HEK293 (cell line): ENCODE measurements at regions not wholly inside any gene's neighbourhood (a gene's known extent, or its start where the extent isn't known, plus 50 kb on each side); places are given as distances from the start of the nearest gene placed in this dataset.

Experiments used
- CTCF ChIA-PET: fragments of 350-600 bp; formaldehyde crosslinking; extraction: SDS; loops from one replicate; lab custom pipeline; 2021; ENCODE audit warnings: antibody characterized with exemption; lab: Yijun Ruan, JAX
- POLR2A ChIA-PET: fragments of 300-600 bp; formaldehyde crosslinking; extraction: SDS; loops from one replicate; lab custom pipeline; 2020; ENCODE audit warnings: antibody characterized with exemption, inconsistent platforms; lab: Yijun Ruan, JAX
- H3K27ac ChIP-seq: fragments of 200-500 bp; sonication (Bioruptor generic); 2 replicates; pipeline ENCODE4 v1.5.1; 2014; ENCODE audit warnings: low read depth, low read length, control low read depth, inconsistent platforms; ENCODE audit errors: extremely low read depth
- H3K36me3 ChIP-seq, 2 experiments: fragments of 200-500 bp in 1 of 2; sonication (Bioruptor generic) in 1 of 2; 1 replicate in 1 of 2; 2 replicates in 1 of 2; pipeline ENCODE4 v1.5.1; 2014 to 2017; ENCODE audit warnings: inconsistent platforms in 2 of 2, low read length in 2 of 2; ENCODE audit not compliant: control insufficient read depth in 2 of 2, insufficient read depth in 1 of 2
- H3K4me1 ChIP-seq: fragments of 200-500 bp; sonication (Bioruptor generic); 2 replicates; pipeline ENCODE4 v1.5.1; 2014; ENCODE audit warnings: mild to moderate bottlenecking, low read length, inconsistent platforms; ENCODE audit not compliant: control insufficient read depth, insufficient read depth
- H3K4me3 ChIP-seq: 2 replicates; pipeline ENCODE4 v1.5.1; 2011; ENCODE audit warnings: low read depth, mild to moderate bottlenecking, control low read depth, low read length, moderate library complexity
- H3K9me3 ChIP-seq: fragments of 200-500 bp; sonication (Bioruptor generic); 2 replicates; pipeline ENCODE4 v1.5.1; 2014; ENCODE audit warnings: low read depth, low read length, inconsistent platforms; ENCODE audit not compliant: control insufficient read depth, insufficient read depth
- EGR2 ChIP-seq: fragments of 450-650 bp; formaldehyde crosslinking; IDR thresholded peaks from 2 replicates; pipeline ENCODE4 v1.5.1; 2016; ENCODE audit warnings: low read depth, missing biosample characterization, missing genetic modification characterization
- GFI1B ChIP-seq: fragments of 450-650 bp; formaldehyde crosslinking; IDR thresholded peaks from 2 replicates; pipeline ENCODE4 v1.5.1; 2016; ENCODE audit warnings: missing biosample characterization, missing genetic modification characterization
- GLI4 ChIP-seq: fragments of 450-650 bp; formaldehyde crosslinking; IDR thresholded peaks from 2 replicates; pipeline ENCODE4 v1.5.1; 2016; ENCODE audit warnings: missing biosample characterization, missing genetic modification characterization
- IKZF3 ChIP-seq: fragments of 450-650 bp; IDR thresholded peaks from 2 replicates; pipeline ENCODE4 v1.5.0; 2018; ENCODE audit warnings: missing biosample characterization, mild to moderate bottlenecking, missing genetic modification characterization, moderate library complexity
- MYNN ChIP-seq: fragments of 450-650 bp; formaldehyde crosslinking; IDR thresholded peaks from 2 replicates; pipeline ENCODE4 v1.5.1; 2016; ENCODE audit warnings: missing biosample characterization, missing genetic modification characterization, borderline replicate concordance
- OVOL3 ChIP-seq: fragments of 450-650 bp; formaldehyde crosslinking; IDR thresholded peaks from 2 replicates; pipeline ENCODE4 v1.5.1; 2016; ENCODE audit warnings: missing biosample characterization, missing genetic modification characterization
- SCRT2 ChIP-seq: fragments of 450-650 bp; formaldehyde crosslinking; IDR thresholded peaks from 2 replicates; pipeline ENCODE4 v1.5.1; 2016; ENCODE audit warnings: missing biosample characterization, missing genetic modification characterization
- SP2 ChIP-seq: fragments of 450-650 bp; formaldehyde crosslinking; IDR thresholded peaks from 2 replicates; pipeline ENCODE4 v1.5.1; 2016; ENCODE audit warnings: missing biosample characterization, missing genetic modification characterization
- TRIM28 ChIP-seq: IDR thresholded peaks from 2 replicates; pipeline ENCODE4 v1.6.1; 2011; ENCODE audit warnings: low read length, control low read depth, borderline replicate concordance
- ZFP41 ChIP-seq: fragments of 450-650 bp; formaldehyde crosslinking; IDR thresholded peaks from 2 replicates; pipeline ENCODE4 v1.5.1; 2016; ENCODE audit warnings: missing biosample characterization, missing genetic modification characterization, borderline replicate concordance
- ZNF146 ChIP-seq: fragments of 450-650 bp; formaldehyde crosslinking; IDR thresholded peaks from 2 replicates; pipeline ENCODE4 v1.5.1; 2016; ENCODE audit warnings: missing biosample characterization, missing genetic modification characterization
- ZNF155 ChIP-seq: fragments of 450-650 bp; formaldehyde crosslinking; IDR thresholded peaks from 2 replicates; pipeline ENCODE4 v1.5.1; 2016; ENCODE audit warnings: missing biosample characterization, missing genetic modification characterization
- ZNF169 ChIP-seq: fragments of 450-650 bp; formaldehyde crosslinking; IDR thresholded peaks from 2 replicates; pipeline ENCODE4 v1.5.1; 2016; ENCODE audit warnings: missing biosample characterization, missing genetic modification characterization
- ZNF184 ChIP-seq: fragments of 450-650 bp; IDR thresholded peaks from 2 replicates; pipeline ENCODE4 v1.5.1; 2018; ENCODE audit warnings: missing biosample characterization, mild to moderate bottlenecking, missing genetic modification characterization
- ZNF214 ChIP-seq: fragments of 450-650 bp; formaldehyde crosslinking; IDR thresholded peaks from 2 replicates; pipeline ENCODE4 v1.5.1; 2017; ENCODE audit warnings: missing biosample characterization, mild to moderate bottlenecking, missing genetic modification characterization, borderline replicate concordance
- ZNF335 ChIP-seq: fragments of 450-650 bp; formaldehyde crosslinking; conservative IDR thresholded peaks from 2 replicates; pipeline ENCODE4 v1.5.1; 2016; ENCODE audit warnings: missing biosample characterization, missing genetic modification characterization
- ZNF341 ChIP-seq: fragments of 450-650 bp; formaldehyde crosslinking; IDR thresholded peaks from 2 replicates; pipeline ENCODE4; 2016; ENCODE audit warnings: low read depth, missing biosample characterization, missing genetic modification characterization
- ZNF560 ChIP-seq: fragments of 450-650 bp; formaldehyde crosslinking; IDR thresholded peaks from 2 replicates; pipeline ENCODE4 v1.5.1; 2017; ENCODE audit warnings: missing biosample characterization, missing genetic modification characterization, borderline replicate concordance
- ZNF664 ChIP-seq: fragments of 450-650 bp; formaldehyde crosslinking; IDR thresholded peaks from 2 replicates; pipeline ENCODE4 v1.5.1; 2016; ENCODE audit warnings: missing biosample characterization, missing genetic modification characterization
- ZNF707 ChIP-seq: fragments of 450-650 bp; formaldehyde crosslinking; IDR thresholded peaks from 2 replicates; pipeline ENCODE4 v1.5.1; 2016; ENCODE audit warnings: missing biosample characterization, missing genetic modification characterization
- ZNF776 ChIP-seq: fragments of 450-650 bp; formaldehyde crosslinking; IDR thresholded peaks from 2 replicates; pipeline ENCODE4 v1.5.0; 2017; ENCODE audit warnings: missing biosample characterization, missing genetic modification characterization, borderline replicate concordance
- TF ChIP-seq, protein P1 (sequence below): fragments of 450-650 bp; formaldehyde crosslinking; IDR thresholded peaks from 2 replicates; pipeline ENCODE4 v1.5.1; 2016; ENCODE audit warnings: missing biosample characterization, missing genetic modification characterization
- TF ChIP-seq, protein P2 (sequence below): fragments of 450-650 bp; formaldehyde crosslinking; IDR thresholded peaks from 2 replicates; pipeline ENCODE4 v1.5.1; 2017; ENCODE audit warnings: missing biosample characterization, missing genetic modification characterization
- TF ChIP-seq, protein P3 (sequence below): fragments of 450-650 bp; formaldehyde crosslinking; IDR thresholded peaks from 2 replicates; pipeline ENCODE4 v1.5.1; 2016; ENCODE audit warnings: missing biosample characterization, missing genetic modification characterization
- TF ChIP-seq, protein P4 (sequence below): fragments of 450-650 bp; formaldehyde crosslinking; IDR thresholded peaks from 2 replicates; pipeline ENCODE4 v1.5.1; 2016; ENCODE audit warnings: missing biosample characterization, missing genetic modification characterization, low read depth
- TF ChIP-seq, protein P5 (sequence below): fragments of 450-650 bp; formaldehyde crosslinking; IDR thresholded peaks from 2 replicates; pipeline ENCODE4 v1.5.1; 2016; ENCODE audit warnings: missing biosample characterization, missing genetic modification characterization

DNA sequence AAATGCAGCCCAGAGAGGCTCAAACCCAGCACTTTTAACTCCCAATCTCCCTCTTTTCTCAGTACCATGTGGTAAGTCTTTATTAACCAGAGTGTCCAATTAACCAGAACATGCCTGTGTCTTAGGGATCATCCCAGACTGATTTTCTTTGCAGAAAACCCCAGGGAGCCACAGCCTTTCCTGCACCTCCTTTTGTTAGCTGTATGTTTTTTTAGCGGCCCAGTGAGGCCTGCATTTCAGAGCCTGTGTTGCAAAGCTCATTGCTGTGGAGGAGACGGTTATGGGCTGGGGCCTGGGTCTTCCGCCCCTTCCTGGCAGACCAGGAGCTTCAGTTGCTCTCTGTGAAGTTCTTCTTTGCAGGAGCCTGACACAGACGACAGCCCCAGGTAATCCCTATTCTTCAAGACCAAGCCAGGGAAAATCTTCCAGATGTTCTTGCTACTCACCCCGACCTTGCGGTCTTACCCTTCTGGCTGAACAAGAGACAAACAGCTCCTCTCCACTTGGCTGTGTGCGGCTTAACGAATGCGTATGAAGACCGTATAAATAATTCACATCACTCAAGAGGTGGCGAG, 70.7 kb upstream of the TSHZ3 start:
- no peaks in the 10 kb centered on the region for H3K36me3 ChIP-seq
- H3K9me3 ChIP-seq: no peaks in the 10 kb centered on the region
- CTCF ChIA-PET: interaction anchor here (0.6 to 1.7 kb wide), 6 partner anchors 8 to 512 kb away, joined by 3 to 4 read pairs (median 3); no protein-coding TSS in a partner anchor
- peaks cover 7% of the 10 kb centered on the region for H3K4me1 ChIP-seq
- POLR2A ChIA-PET: interaction anchor here (0.5 kb wide), 1 partner anchor 303 kb away, joined by 4 read pairs; no protein-coding TSS in a partner anchor
- no peak overlapping the region for H3K4me3 ChIP-seq
- H3K27ac ChIP-seq: no peak overlapping the region
- TF ChIP-seq ZNF155 (tag by site-specific recombination) (no peak), SP2 (tag by site-specific recombination) (no peak), SCRT2 (tag by site-specific recombination) (no peak), ZFP41 (tag by site-specific recombination) (no peak), IKZF3 (tag by site-specific recombination) (no peak), TRIM28 (no peak), ZNF146 (tag by site-specific recombination) (no peak), ZNF664 (tag by site-specific recombination) (no peak), GFI1B (tag by site-specific recombination) (no peak), ZNF707 (no peak), ZNF560 (no peak), MYNN (tag by site-specific recombination) (no peak), ZNF335 (tag by site-specific recombination) (no peak), ZNF169 (no peak), ZNF341 (no peak), OVOL3 (tag by site-specific recombination) (no peak), ZNF184 (tag by site-specific recombination) (no peak)
- TF ChIP-seq, protein P1, sequence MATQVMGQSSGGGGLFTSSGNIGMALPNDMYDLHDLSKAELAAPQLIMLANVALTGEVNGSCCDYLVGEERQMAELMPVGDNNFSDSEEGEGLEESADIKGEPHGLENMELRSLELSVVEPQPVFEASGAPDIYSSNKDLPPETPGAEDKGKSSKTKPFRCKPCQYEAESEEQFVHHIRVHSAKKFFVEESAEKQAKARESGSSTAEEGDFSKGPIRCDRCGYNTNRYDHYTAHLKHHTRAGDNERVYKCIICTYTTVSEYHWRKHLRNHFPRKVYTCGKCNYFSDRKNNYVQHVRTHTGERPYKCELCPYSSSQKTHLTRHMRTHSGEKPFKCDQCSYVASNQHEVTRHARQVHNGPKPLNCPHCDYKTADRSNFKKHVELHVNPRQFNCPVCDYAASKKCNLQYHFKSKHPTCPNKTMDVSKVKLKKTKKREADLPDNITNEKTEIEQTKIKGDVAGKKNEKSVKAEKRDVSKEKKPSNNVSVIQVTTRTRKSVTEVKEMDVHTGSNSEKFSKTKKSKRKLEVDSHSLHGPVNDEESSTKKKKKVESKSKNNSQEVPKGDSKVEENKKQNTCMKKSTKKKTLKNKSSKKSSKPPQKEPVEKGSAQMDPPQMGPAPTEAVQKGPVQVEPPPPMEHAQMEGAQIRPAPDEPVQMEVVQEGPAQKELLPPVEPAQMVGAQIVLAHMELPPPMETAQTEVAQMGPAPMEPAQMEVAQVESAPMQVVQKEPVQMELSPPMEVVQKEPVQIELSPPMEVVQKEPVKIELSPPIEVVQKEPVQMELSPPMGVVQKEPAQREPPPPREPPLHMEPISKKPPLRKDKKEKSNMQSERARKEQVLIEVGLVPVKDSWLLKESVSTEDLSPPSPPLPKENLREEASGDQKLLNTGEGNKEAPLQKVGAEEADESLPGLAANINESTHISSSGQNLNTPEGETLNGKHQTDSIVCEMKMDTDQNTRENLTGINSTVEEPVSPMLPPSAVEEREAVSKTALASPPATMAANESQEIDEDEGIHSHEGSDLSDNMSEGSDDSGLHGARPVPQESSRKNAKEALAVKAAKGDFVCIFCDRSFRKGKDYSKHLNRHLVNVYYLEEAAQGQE: no peak
- TF ChIP-seq, protein P2, sequence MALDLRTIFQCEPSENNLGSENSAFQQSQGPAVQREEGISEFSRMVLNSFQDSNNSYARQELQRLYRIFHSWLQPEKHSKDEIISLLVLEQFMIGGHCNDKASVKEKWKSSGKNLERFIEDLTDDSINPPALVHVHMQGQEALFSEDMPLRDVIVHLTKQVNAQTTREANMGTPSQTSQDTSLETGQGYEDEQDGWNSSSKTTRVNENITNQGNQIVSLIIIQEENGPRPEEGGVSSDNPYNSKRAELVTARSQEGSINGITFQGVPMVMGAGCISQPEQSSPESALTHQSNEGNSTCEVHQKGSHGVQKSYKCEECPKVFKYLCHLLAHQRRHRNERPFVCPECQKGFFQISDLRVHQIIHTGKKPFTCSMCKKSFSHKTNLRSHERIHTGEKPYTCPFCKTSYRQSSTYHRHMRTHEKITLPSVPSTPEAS (tag by site-specific recombination): no peak
- TF ChIP-seq, protein P3, sequence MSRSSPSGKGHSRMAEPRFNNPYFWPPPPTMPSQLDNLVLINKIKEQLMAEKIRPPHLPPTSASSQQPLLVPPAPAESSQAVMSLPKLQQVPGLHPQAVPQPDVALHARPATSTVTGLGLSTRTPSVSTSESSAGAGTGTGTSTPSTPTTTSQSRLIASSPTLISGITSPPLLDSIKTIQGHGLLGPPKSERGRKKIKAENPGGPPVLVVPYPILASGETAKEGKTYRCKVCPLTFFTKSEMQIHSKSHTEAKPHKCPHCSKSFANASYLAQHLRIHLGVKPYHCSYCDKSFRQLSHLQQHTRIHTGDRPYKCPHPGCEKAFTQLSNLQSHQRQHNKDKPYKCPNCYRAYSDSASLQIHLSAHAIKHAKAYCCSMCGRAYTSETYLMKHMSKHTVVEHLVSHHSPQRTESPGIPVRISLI (tag by site-specific recombination): no peak

DNA sequence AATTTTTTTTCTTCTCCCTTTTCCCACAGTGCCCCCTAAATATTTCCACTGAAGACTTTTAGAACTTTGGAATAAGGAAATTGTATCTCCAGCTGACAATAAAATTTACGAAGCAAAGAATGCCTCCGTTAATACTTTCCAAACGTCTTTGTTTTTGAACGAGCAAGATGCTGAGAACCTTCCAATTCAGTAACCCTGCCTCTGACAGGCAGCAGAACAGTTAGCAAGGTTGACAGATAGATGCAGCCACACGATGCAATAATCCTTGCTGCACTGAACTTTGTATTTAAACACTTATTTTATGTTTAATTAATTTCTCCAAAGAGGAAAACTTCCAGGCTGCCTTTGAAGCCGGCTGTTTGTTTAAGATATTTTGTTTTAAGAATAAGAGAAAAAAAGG, 71.8 kb upstream of the TSHZ3 start:
- ChIA-PET CTCF (no interaction called here), POLR2A (no interaction called here)
- TF ChIP-seq EGR2 (tag by site-specific recombination) (no peak), GLI4 (tag by site-specific recombination) (no peak), ZNF776 (no peak), ZNF214 (tag by site-specific recombination) (no peak)
- TF ChIP-seq, protein P4, sequence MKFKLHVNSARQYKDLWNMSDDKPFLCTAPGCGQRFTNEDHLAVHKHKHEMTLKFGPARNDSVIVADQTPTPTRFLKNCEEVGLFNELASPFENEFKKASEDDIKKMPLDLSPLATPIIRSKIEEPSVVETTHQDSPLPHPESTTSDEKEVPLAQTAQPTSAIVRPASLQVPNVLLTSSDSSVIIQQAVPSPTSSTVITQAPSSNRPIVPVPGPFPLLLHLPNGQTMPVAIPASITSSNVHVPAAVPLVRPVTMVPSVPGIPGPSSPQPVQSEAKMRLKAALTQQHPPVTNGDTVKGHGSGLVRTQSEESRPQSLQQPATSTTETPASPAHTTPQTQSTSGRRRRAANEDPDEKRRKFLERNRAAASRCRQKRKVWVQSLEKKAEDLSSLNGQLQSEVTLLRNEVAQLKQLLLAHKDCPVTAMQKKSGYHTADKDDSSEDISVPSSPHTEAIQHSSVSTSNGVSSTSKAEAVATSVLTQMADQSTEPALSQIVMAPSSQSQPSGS: no peak
- TF ChIP-seq, protein P5, sequence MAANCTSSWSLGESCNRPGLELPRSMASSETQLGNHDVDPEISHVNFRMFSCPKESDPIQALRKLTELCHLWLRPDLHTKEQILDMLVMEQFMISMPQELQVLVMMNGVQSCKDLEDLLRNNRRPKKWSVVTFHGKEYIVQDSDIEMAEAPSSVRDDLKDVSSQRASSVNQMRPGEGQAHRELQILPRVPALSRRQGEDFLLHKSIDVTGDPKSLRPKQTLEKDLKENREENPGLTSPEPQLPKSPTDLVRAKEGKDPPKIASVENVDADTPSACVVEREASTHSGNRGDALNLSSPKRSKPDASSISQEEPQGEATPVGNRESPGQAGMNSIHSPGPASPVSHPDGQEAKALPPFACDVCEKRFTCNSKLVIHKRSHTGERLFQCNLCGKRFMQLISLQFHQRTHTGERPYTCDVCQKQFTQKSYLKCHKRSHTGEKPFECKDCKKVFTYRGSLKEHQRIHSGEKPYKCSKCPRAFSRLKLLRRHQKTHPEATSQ (tag by site-specific recombination): no peak

More for the DNA sequence above, 71.8 kb upstream of the TSHZ3 start:
- Histone ChIP-seq H3K9me3 (no peaks in the 10 kb centered on the region), H3K4me1 (no peaks in the 10 kb centered on the region), H3K4me3 (no peak overlapping the region), H3K27ac (no peak overlapping the region), H3K36me3 (no peaks in the 10 kb centered on the region)
